H9 (cell line): ENCODE measurements at regions not wholly inside any gene's neighbourhood (a gene's known extent, or its start where the extent isn't known, plus 50 kb on each side); places are given as distances from the start of the nearest gene placed in this dataset.

ENCODE experiments used
- DNase-seq: peaks from one replicate; pipeline ENCODE4 v3.0.0-alpha.2; 2017
- H2AFZ ChIP-seq: one replicate; pipeline ENCODE4 v1.6.1; 2013; ENCODE audit warnings: mild to moderate bottlenecking, low read length, control low read depth, moderate library complexity
- H2AK5ac ChIP-seq: 2 replicates; pipeline ENCODE4 v1.6.1; 2013; ENCODE audit warnings: low read length, control low read depth, mixed read lengths; ENCODE audit not compliant: insufficient read length
- H2BK120ac ChIP-seq: one replicate; pipeline ENCODE4 v1.6.1; 2013; ENCODE audit warnings: low read depth, mild to moderate bottlenecking, low read length, control low read depth, inconsistent platforms; ENCODE audit not compliant: poor library complexity, severe bottlenecking
- H2BK12ac ChIP-seq: 2 replicates; pipeline ENCODE4 v1.6.1; 2013; ENCODE audit warnings: low read length, control low read depth, mixed read lengths, low read depth; ENCODE audit not compliant: insufficient read length
- H2BK15ac ChIP-seq: 2 replicates; pipeline ENCODE4 v1.6.1; 2013; ENCODE audit warnings: low read depth, low read length, control low read depth
- H2BK20ac ChIP-seq: one replicate; pipeline ENCODE4 v1.6.1; 2013; ENCODE audit warnings: low read depth, mild to moderate bottlenecking, low read length, control low read depth, inconsistent platforms; ENCODE audit not compliant: poor library complexity, severe bottlenecking
- H2BK5ac ChIP-seq: 2 replicates; pipeline ENCODE4 v1.6.1; 2013; ENCODE audit warnings: low read length, control low read depth, mixed read lengths; ENCODE audit not compliant: insufficient read length
- H3K14ac ChIP-seq: 2 replicates; pipeline ENCODE4 v1.6.1; 2013; ENCODE audit warnings: low read length, control low read depth; ENCODE audit not compliant: insufficient read depth
- H3K18ac ChIP-seq: 2 replicates; pipeline ENCODE4 v1.6.1; 2013; ENCODE audit warnings: low read depth, mild to moderate bottlenecking, mixed read lengths, low read length, control low read depth; ENCODE audit not compliant: insufficient read length
- H3K23ac ChIP-seq: 2 replicates; pipeline ENCODE4 v1.6.1; 2013; ENCODE audit warnings: low read length, control low read depth, mixed read lengths, low read depth; ENCODE audit not compliant: insufficient read length
- H3K23me2 ChIP-seq: 2 replicates; pipeline ENCODE4 v1.6.1; 2013; ENCODE audit warnings: low read depth, mild to moderate bottlenecking, mixed read lengths, low read length, control low read depth; ENCODE audit not compliant: insufficient read length, poor library complexity, severe bottlenecking
- H3K27ac ChIP-seq: 2 replicates; pipeline ENCODE4 v1.5.1; 2013; ENCODE audit warnings: low read length, control low read depth, mixed read lengths, low read depth; ENCODE audit not compliant: insufficient read length
- H3K27me3 ChIP-seq: 2 replicates; pipeline ENCODE4 v1.6.1; 2013; ENCODE audit warnings: low read length, control low read depth, inconsistent platforms; ENCODE audit not compliant: insufficient read depth
- H3K4ac ChIP-seq: 2 replicates; pipeline ENCODE4 v1.6.1; 2013; ENCODE audit warnings: low read depth, mild to moderate bottlenecking, control low read depth, inconsistent platforms, low read length, moderate library complexity
- H3K4me1 ChIP-seq: 2 replicates; pipeline ENCODE4 v1.6.1; 2013; ENCODE audit warnings: low read length, control low read depth, inconsistent platforms; ENCODE audit not compliant: insufficient read depth
- H3K4me2 ChIP-seq: 2 replicates; pipeline ENCODE4 v1.6.1; 2013; ENCODE audit warnings: low read length, control low read depth, mixed read lengths; ENCODE audit not compliant: insufficient read length, insufficient read depth
- H3K56ac ChIP-seq: 2 replicates; pipeline ENCODE4 v1.6.1; 2013; ENCODE audit warnings: low read depth, mild to moderate bottlenecking, mixed read lengths, low read length, control low read depth; ENCODE audit not compliant: insufficient read length
- H3K79me1 ChIP-seq: 2 replicates; pipeline ENCODE4 v1.6.1; 2013; ENCODE audit warnings: low read depth, mild to moderate bottlenecking, moderate library complexity, low read length, control low read depth, inconsistent platforms; ENCODE audit not compliant: insufficient read depth, poor library complexity, severe bottlenecking
- H3K79me2 ChIP-seq: 2 replicates; pipeline ENCODE4 v1.6.1; 2013; ENCODE audit warnings: low read length, control low read depth, inconsistent platforms; ENCODE audit not compliant: insufficient read depth
- H3K9ac ChIP-seq: 2 replicates; pipeline ENCODE4 v1.6.1; 2013; ENCODE audit warnings: low read length, control low read depth, mixed read lengths; ENCODE audit not compliant: insufficient read length; ENCODE audit errors: extremely low read depth
- H3K9me3 ChIP-seq: one replicate; pipeline ENCODE4 v1.6.1; 2013; ENCODE audit warnings: low read depth, low read length, inconsistent platforms; ENCODE audit not compliant: control insufficient read depth
- H3T11ph ChIP-seq: one replicate; pipeline ENCODE4 v1.6.1; 2013; ENCODE audit warnings: mild to moderate bottlenecking, low read length, control low read depth, inconsistent platforms
- H4K20me1 ChIP-seq: one replicate; pipeline ENCODE4 v1.6.1; 2013; ENCODE audit not compliant: control insufficient read depth, insufficient read length, insufficient read depth
- H4K5ac ChIP-seq: 2 replicates; pipeline ENCODE4 v1.6.1; 2013; ENCODE audit warnings: low read depth, mild to moderate bottlenecking, mixed read lengths, low read length, control low read depth; ENCODE audit not compliant: insufficient read length
- H4K8ac ChIP-seq: replicated peaks from 2 replicates; pipeline ENCODE4 v1.6.1; 2013; ENCODE audit warnings: low read length, control low read depth, mixed read lengths, low read depth; ENCODE audit not compliant: insufficient read length
- H4K91ac ChIP-seq: 2 replicates; pipeline ENCODE4 v1.6.1; 2013; ENCODE audit warnings: low read depth, mild to moderate bottlenecking, moderate library complexity, mixed read lengths, low read length, control low read depth; ENCODE audit not compliant: insufficient read length
- H3K27ac Mint-ChIP-seq, 3 experiments: 2 replicates in 2 of 3; 3 replicates in 1 of 3; pipeline ENCODE4 v1.8.0; 2020 to 2021; ENCODE audit warnings: mixed read lengths in 3 of 3, mild to moderate bottlenecking in 1 of 3, moderate library complexity in 1 of 3
- H3K27me3 Mint-ChIP-seq: 2 replicates; pipeline ENCODE4 v1.8.0; 2021; ENCODE audit warnings: low read depth, mild to moderate bottlenecking, moderate library complexity, mixed read lengths
- H3K36me3 Mint-ChIP-seq, 3 experiments: 2 replicates in 2 of 3; 3 replicates in 1 of 3; pipeline ENCODE4 v1.8.0; 2020 to 2021; ENCODE audit warnings: low read depth in 3 of 3, mixed read lengths in 3 of 3; ENCODE audit not compliant: insufficient read depth in 1 of 3
- H3K4me1 Mint-ChIP-seq, 2 experiments: 2 replicates each; pipeline ENCODE4 v1.8.0; 2020; ENCODE audit warnings: mixed read lengths in 2 of 2
- H3K4me3 Mint-ChIP-seq, 2 experiments: 2 replicates in 1 of 2; 3 replicates in 1 of 2; pipeline ENCODE4 v1.8.0; 2020 to 2021; ENCODE audit warnings: mild to moderate bottlenecking in 2 of 2, mixed read lengths in 2 of 2, moderate library complexity in 1 of 2
- H3K9me3 Mint-ChIP-seq, 2 experiments: 2 replicates in 1 of 2; 3 replicates in 1 of 2; pipeline ENCODE4 v1.8.0; 2020; ENCODE audit warnings: mild to moderate bottlenecking in 2 of 2, mixed read lengths in 2 of 2, moderate library complexity in 1 of 2
- CTCF ChIP-seq: fragments of 200-600 bp; sonication (generic); conservative IDR thresholded peaks from 3 replicates; pipeline ENCODE4 v1.8.0; 2021; ENCODE audit warnings: antibody characterized with exemption, mild to moderate bottlenecking
- WGBS: extraction: QIAGEN DNeasy Blood & Tissue Kit; methylation state at CpG from one replicate; pipeline ENCODE4 v1.1.7; 2013; ENCODE audit warnings: missing lambda C conversion rate, low lambda C conversion rate, mixed read lengths; ENCODE audit not compliant: insufficient read length; ENCODE audit errors: extremely low coverage; 5-methylcytosine and 5-hydroxymethylcytosine counted together

- H2BK120ac ChIP-seq = no peak overlapping the region
- H3K4me1 ChIP-seq = no peaks in the 10 kb centered on the region
- Mint-ChIP-seq H3K9me3 (no peaks in the 10 kb centered on the region), H3K36me3 (no peaks in the 10 kb centered on the region), H3K4me3 (no peak overlapping the region), H3K27me3 (peaks cover 5% of the 10 kb centered on the region), H3K27ac (no peak overlapping the region), H3K4me1 (peaks cover 8 to 12% of the 10 kb centered on the region in 2 experiments)
- H4K91ac ChIP-seq = no peak overlapping the region
- no peak overlapping the region for H3K56ac ChIP-seq
- H3K23ac ChIP-seq = no peak overlapping the region
- no peaks in the 10 kb centered on the region for H3K9me3 ChIP-seq
- H3K79me1 ChIP-seq = no peaks in the 10 kb centered on the region
- WGBS = no CpG with 5 or more reads among the region's 5 CpGs
- no peak for TF ChIP-seq CTCF
- H3K18ac ChIP-seq = no peak overlapping the region
- H2BK5ac ChIP-seq = no peak overlapping the region
- H3K9ac ChIP-seq = no peak overlapping the region
- H2AFZ ChIP-seq = no peak overlapping the region
- H3K23me2 ChIP-seq = no peaks in the 10 kb centered on the region
- no peak overlapping the region for H3K14ac ChIP-seq
- H3K4ac ChIP-seq = no peak overlapping the region
- H2BK12ac ChIP-seq = no peak overlapping the region
- DNase-seq = no peak
- no peaks in the 10 kb centered on the region for H3K27me3 ChIP-seq
- H4K5ac ChIP-seq = no peak overlapping the region
- H2BK15ac ChIP-seq = no peak overlapping the region
- H4K8ac ChIP-seq = no peak overlapping the region
- no peak overlapping the region for H3K27ac ChIP-seq
- no peaks in the 10 kb centered on the region for H4K20me1 ChIP-seq
- H2AK5ac ChIP-seq = no peak overlapping the region
- H3K79me2 ChIP-seq = no peaks in the 10 kb centered on the region
- no peak overlapping the region for H2BK20ac ChIP-seq
- H3T11ph ChIP-seq = no peak overlapping the region
- H3K4me2 ChIP-seq = no peak overlapping the region
Observed at GRCh38 chr6:958488-958887, 265.5 kb upstream of the EXOC2 start.
